PC-9 (cell line): ENCODE measurements at regions not wholly inside any gene's neighbourhood (a gene's known extent, or its start where the extent isn't known, plus 50 kb on each side); places are given as distances from the start of the nearest gene placed in this dataset.

Experiments used
- BruUV-seq: library from RNA; stranded (reverse); fragments of 400-500 nt; replicated peaks from 2 replicates; lab custom pipeline; 2021; lab: Mats Ljungman, UMichigan
- CTCF ChIA-PET: fragments of 300-600 bp; sonication (Branson Sonifier 250); formaldehyde crosslinking; loops from one replicate; lab custom pipeline; 2022; ENCODE audit warnings: antibody characterized with exemption; lab: Charles Lee
- POLR2A ChIA-PET: fragments of 300-600 bp; sonication (Branson Sonifier 250); formaldehyde crosslinking; loops from one replicate; lab custom pipeline; 2022; ENCODE audit warnings: antibody characterized with exemption; ENCODE audit not compliant: unreplicated experiment; lab: Charles Lee
- DNase-seq, 2 experiments: peaks; one replicate each; pipeline versions ENCODE4 v3.0.0 to v3.0.0-alpha.2; 2015 to 2022; ENCODE audit warnings: mixed read lengths in 1 of 2
- H2AFZ ChIP-seq: fragments of 200-600 bp; sonication (generic); 2 replicates; pipeline ENCODE4 v1.8.1; 2017; ENCODE audit warnings: antibody characterized with exemption
- H3F3A ChIP-seq: fragments of 200-600 bp; sonication (generic); 2 replicates; pipeline ENCODE4 v1.8.1; 2017; ENCODE audit warnings: antibody characterized with exemption, mild to moderate bottlenecking, low read depth; ENCODE audit not compliant: insufficient read depth
- H3K27ac ChIP-seq: fragments of 200-600 bp; sonication (generic); 2 replicates; pipeline ENCODE4 v1.6.1; 2016; ENCODE audit warnings: mixed run types
- H3K27me3 ChIP-seq: fragments of 200-600 bp; sonication (generic); 2 replicates; pipeline ENCODE4 v1.6.1; 2016; ENCODE audit warnings: low read depth, mixed run types; ENCODE audit not compliant: insufficient read depth
- H3K36me3 ChIP-seq: fragments of 200-600 bp; sonication (generic); 2 replicates; pipeline ENCODE4 v1.6.1; 2016; ENCODE audit warnings: low read depth, mixed run types
- H3K4me1 ChIP-seq: fragments of 200-600 bp; sonication (generic); replicated peaks from 2 replicates; pipeline ENCODE4 v1.6.1; 2016; ENCODE audit warnings: mixed run types; ENCODE audit not compliant: insufficient read depth
- H3K4me2 ChIP-seq: fragments of 200-600 bp; sonication (generic); 2 replicates; pipeline ENCODE4 v1.6.1; 2017; ENCODE audit warnings: mixed run types
- H3K4me3 ChIP-seq: fragments of 200-600 bp; sonication (generic); 2 replicates; pipeline ENCODE4 v1.6.1; 2016; ENCODE audit warnings: mixed run types
- H3K79me2 ChIP-seq: fragments of 200-600 bp; sonication (generic); 2 replicates; pipeline ENCODE4 v1.6.1; 2017; ENCODE audit warnings: low read depth, mixed run types
- H3K9me2 ChIP-seq: fragments of 200-600 bp; sonication (generic); 2 replicates; pipeline ENCODE4 v1.8.1; 2017; ENCODE audit warnings: mild to moderate bottlenecking; ENCODE audit not compliant: insufficient read depth
- H3K9me3 ChIP-seq: fragments of 200-600 bp; sonication (generic); 2 replicates; pipeline ENCODE4 v1.8.1; 2016; ENCODE audit warnings: low read depth; ENCODE audit not compliant: insufficient read depth
- H4K20me1 ChIP-seq: fragments of 200-600 bp; sonication (generic); 2 replicates; pipeline ENCODE4 v1.8.1; 2017; ENCODE audit not compliant: insufficient read depth
- EZH2 ChIP-seq: fragments of 200-600 bp; sonication (generic); IDR thresholded peaks from 2 replicates; pipeline ENCODE4 v1.8.0; 2017; ENCODE audit warnings: antibody characterized with exemption, low read depth
- intact Hi-C: fragments of 100-400 bp; cut with micrococcal nuclease; formaldehyde crosslinking; loops from one replicate; pipeline ENCODE4 v1.10.0; 2022; ENCODE audit not compliant: unreplicated experiment
- TF ChIP-seq, protein P1 (sequence below): fragments of 200-600 bp; sonication (generic); conservative IDR thresholded peaks from 2 replicates; pipeline ENCODE4 v1.6.1; 2017; ENCODE audit warnings: mixed run types, antibody characterized with exemption, mild to moderate bottlenecking, moderate library complexity

DNA sequence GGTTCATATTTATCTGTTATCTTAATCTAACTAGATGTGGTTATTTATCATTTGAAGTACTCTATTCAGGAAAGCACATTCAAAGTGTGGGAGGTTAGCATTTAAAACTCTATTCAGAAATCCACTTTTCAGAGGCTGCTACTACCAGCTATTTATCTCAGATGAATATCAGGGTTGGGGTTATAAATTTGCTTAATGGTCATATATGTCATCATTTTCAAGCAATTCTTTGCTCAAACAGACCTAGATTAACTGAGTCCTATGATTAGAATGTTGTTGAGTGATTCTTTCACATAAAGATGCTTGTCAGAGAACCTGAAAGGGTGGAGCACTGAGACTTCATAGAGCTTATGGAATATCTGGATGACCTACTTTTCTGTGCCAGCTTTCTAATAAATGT, 436.9 kb upstream of the TGFBR2 start:
- POLR2A ChIA-PET = no interaction called here
- Histone ChIP-seq H3K79me2 (no peaks in the 10 kb centered on the region), H4K20me1 (no peaks in the 10 kb centered on the region), H3K4me2 (no peak overlapping the region), H3K27ac (no peak overlapping the region), H3K9me2 (no peaks in the 10 kb centered on the region), H3F3A (no peaks in the 10 kb centered on the region), H2AFZ (no peak overlapping the region), H3K36me3 (no peaks in the 10 kb centered on the region), H3K9me3 (no peaks in the 10 kb centered on the region), H3K27me3 (no peaks in the 10 kb centered on the region), H3K4me3 (no peak overlapping the region), H3K4me1 (no peaks in the 10 kb centered on the region)
- intact Hi-C loops = no loop called here
- no peak for TF ChIP-seq EZH2
- TF ChIP-seq, protein P1, sequence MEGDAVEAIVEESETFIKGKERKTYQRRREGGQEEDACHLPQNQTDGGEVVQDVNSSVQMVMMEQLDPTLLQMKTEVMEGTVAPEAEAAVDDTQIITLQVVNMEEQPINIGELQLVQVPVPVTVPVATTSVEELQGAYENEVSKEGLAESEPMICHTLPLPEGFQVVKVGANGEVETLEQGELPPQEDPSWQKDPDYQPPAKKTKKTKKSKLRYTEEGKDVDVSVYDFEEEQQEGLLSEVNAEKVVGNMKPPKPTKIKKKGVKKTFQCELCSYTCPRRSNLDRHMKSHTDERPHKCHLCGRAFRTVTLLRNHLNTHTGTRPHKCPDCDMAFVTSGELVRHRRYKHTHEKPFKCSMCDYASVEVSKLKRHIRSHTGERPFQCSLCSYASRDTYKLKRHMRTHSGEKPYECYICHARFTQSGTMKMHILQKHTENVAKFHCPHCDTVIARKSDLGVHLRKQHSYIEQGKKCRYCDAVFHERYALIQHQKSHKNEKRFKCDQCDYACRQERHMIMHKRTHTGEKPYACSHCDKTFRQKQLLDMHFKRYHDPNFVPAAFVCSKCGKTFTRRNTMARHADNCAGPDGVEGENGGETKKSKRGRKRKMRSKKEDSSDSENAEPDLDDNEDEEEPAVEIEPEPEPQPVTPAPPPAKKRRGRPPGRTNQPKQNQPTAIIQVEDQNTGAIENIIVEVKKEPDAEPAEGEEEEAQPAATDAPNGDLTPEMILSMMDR = no peak
- DNase-seq = no peak
- CTCF ChIA-PET = no interaction called here
- BruUV-seq = no TSS peak

DNA sequence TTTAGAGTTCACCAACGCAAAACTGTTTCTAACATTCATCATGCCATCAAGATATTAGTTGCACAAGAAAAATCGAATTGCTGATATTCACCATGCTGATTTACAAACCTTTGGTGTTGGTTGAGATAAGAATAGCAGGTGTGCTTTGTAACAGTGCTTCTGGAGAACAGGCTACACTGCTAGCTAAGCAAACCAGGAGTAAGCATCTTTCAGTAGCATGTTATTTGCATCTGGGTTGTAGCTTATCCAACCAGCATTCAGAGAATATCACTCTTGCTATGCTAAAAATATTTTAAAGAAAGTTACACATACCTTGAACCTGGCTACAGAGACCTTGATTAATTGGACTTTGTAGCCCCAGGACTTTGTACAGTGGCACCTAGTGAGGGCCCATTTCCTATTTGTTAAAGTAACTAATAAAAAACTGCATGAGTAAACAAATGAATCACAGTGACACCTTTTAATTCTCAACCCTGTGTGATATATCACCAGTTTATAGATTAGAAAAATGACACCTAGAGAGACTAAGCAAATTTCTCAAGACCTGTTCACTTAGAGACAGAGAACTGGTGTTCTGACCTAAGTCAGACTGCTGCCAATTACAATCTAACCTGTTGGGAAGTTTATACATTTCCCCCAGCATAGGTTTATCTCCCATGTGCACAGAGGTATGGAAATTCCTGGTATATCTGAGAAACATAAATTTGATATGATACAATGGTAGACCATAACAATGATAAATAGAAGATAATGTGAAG, 435.5 kb upstream of the TGFBR2 start:
- H3K4me1 ChIP-seq = no peaks in the 10 kb centered on the region
- ChIA-PET POLR2A (no interaction called here), CTCF (no interaction called here)
- H2AFZ ChIP-seq = no peak overlapping the region
- no peaks in the 10 kb centered on the region for H4K20me1 ChIP-seq
- no peaks in the 10 kb centered on the region for H3K9me2 ChIP-seq
- no peak overlapping the region for H3K4me2 ChIP-seq
- no peaks in the 10 kb centered on the region for H3F3A ChIP-seq
- DNase-seq = peak in 1 of 2 experiments; percentile 68
- H3K27me3 ChIP-seq = no peaks in the 10 kb centered on the region
- no peaks in the 10 kb centered on the region for H3K9me3 ChIP-seq
- intact Hi-C loops = no loop called here
- no peak for TF ChIP-seq EZH2
- TF ChIP-seq, protein P1 = no peak
- no TSS peak for BruUV-seq
- H3K36me3 ChIP-seq = no peaks in the 10 kb centered on the region
- H3K27ac ChIP-seq = no peak overlapping the region
- H3K79me2 ChIP-seq = no peaks in the 10 kb centered on the region
- H3K4me3 ChIP-seq = no peak overlapping the region

DNA sequence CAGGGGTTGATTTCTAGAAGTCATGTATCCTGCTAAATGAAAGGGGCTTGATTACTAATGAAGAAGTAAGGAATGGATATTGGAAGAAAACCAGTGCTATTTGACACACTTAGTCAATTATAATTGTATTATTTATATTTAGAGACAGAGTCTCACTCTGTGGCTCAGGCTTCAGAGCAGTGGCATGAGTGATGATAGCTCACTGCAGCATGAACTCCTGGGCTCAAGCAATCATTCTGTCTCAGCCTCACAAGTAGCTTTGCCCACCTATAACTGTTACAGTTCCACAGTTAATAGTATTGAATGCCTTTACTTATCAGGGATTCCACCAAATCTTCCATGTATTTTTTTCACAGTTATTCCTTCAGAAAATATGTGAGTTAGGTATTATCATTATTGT, 432.0 kb upstream of the TGFBR2 start:
- Histone ChIP-seq H3K4me1 (no peaks in the 10 kb centered on the region), H3K4me2 (no peak overlapping the region), H3K9me3 (no peaks in the 10 kb centered on the region), H2AFZ (no peak overlapping the region), H3K79me2 (no peaks in the 10 kb centered on the region), H3K4me3 (no peak overlapping the region), H3F3A (no peaks in the 10 kb centered on the region), H4K20me1 (no peaks in the 10 kb centered on the region), H3K9me2 (no peaks in the 10 kb centered on the region), H3K36me3 (no peaks in the 10 kb centered on the region), H3K27me3 (no peaks in the 10 kb centered on the region), H3K27ac (no peak overlapping the region)
- no peak for DNase-seq
- ChIA-PET CTCF (no interaction called here), POLR2A (no interaction called here)
- TF ChIP-seq, protein P1 = no peak
- no peak for TF ChIP-seq EZH2
- BruUV-seq = no TSS peak
- intact Hi-C loops = no loop called here
